ENCODE measurements at regions not wholly inside any gene's neighbourhood (a gene's known extent, or its start where the extent isn't known, plus 50 kb on each side); places are given as distances from the start of the nearest gene placed in this dataset.

GRCh38 chr13:75132701-75133695 is 349.0 kb downstream of the TBC1D4 start:
- no peak overlapping the region for H3K4me3 Mint-ChIP-seq

GRCh38 chr13:75129331-75129730 is 352.6 kb downstream of the TBC1D4 start:
- H3K27ac Mint-ChIP-seq, result no peak overlapping the region
- no peaks in the 10 kb centered on the region for H3K36me3 Mint-ChIP-seq (ENCODE audit: low read depth)
- no peaks in the 10 kb centered on the region for H3K4me1 Mint-ChIP-seq (ENCODE audit: low read depth)
- H3K9me3 Mint-ChIP-seq, result no peaks in the 10 kb centered on the region
- no peak for DNase-seq
- no peak overlapping the region for H3K4me3 Mint-ChIP-seq
- H3K27me3 Mint-ChIP-seq, result peaks cover 10% of the 10 kb centered on the region

More at GRCh38 chr13:75132701-75133695, 349.0 kb downstream of the TBC1D4 start:
- no peak for DNase-seq
- H3K36me3 Mint-ChIP-seq (ENCODE audit: low read depth), result no peaks in the 10 kb centered on the region
- H3K27ac Mint-ChIP-seq, result no peak overlapping the region
- H3K9me3 Mint-ChIP-seq, result peaks cover 5% of the 10 kb centered on the region
- H3K27me3 Mint-ChIP-seq, result peaks cover 14% of the 10 kb centered on the region
- H3K4me1 Mint-ChIP-seq (ENCODE audit: low read depth), result no peaks in the 10 kb centered on the region

GRCh38 chr13:75124415-75124814 is 357.6 kb downstream of the TBC1D4 start:
- no peak overlapping the region for H3K27ac Mint-ChIP-seq
- H3K36me3 Mint-ChIP-seq (ENCODE audit: low read depth), result no peaks in the 10 kb centered on the region
- H3K9me3 Mint-ChIP-seq, result no peaks in the 10 kb centered on the region
- no peaks in the 10 kb centered on the region for H3K4me1 Mint-ChIP-seq (ENCODE audit: low read depth)
- no peak overlapping the region for H3K4me3 Mint-ChIP-seq
- no peak for DNase-seq
- peaks cover 4% of the 10 kb centered on the region for H3K27me3 Mint-ChIP-seq

- no peak for DNase-seq
- Mint-ChIP-seq H3K27me3 (peaks cover 7% of the 10 kb centered on the region), H3K36me3 (ENCODE audit: low read depth) (no peaks in the 10 kb centered on the region), H3K27ac (no peak overlapping the region), H3K4me3 (no peak overlapping the region), H3K4me1 (ENCODE audit: low read depth) (no peaks in the 10 kb centered on the region), H3K9me3 (no peaks in the 10 kb centered on the region)
Observed at GRCh38 chr13:75123428-75123827, 358.5 kb downstream of the TBC1D4 start.

- Mint-ChIP-seq H3K27ac (no peak overlapping the region), H3K36me3 (ENCODE audit: low read depth) (no peaks in the 10 kb centered on the region), H3K4me3 (no peak overlapping the region), H3K9me3 (no peaks in the 10 kb centered on the region), H3K27me3 (peaks cover 3% of the 10 kb centered on the region), H3K4me1 (ENCODE audit: low read depth) (no peaks in the 10 kb centered on the region)
- no peak for DNase-seq
Observed at GRCh38 chr13:75120085-75120484, 361.9 kb downstream of the TBC1D4 start.

- Mint-ChIP-seq H3K27ac (no peak overlapping the region), H3K4me3 (no peak overlapping the region), H3K9me3 (peaks cover 6% of the 10 kb centered on the region), H3K27me3 (peaks cover 3% of the 10 kb centered on the region), H3K4me1 (ENCODE audit: low read depth) (no peaks in the 10 kb centered on the region), H3K36me3 (ENCODE audit: low read depth) (no peaks in the 10 kb centered on the region)
- DNase-seq, result no peak
Observed at GRCh38 chr13:75115171-75115570, 366.8 kb downstream of the TBC1D4 start.

GRCh38 chr13:75103976-75104375 is 378.0 kb downstream of the TBC1D4 start:
- H3K4me3 Mint-ChIP-seq, result no peak overlapping the region
- no peaks in the 10 kb centered on the region for H3K36me3 Mint-ChIP-seq (ENCODE audit: low read depth)
- H3K4me1 Mint-ChIP-seq (ENCODE audit: low read depth), result no peaks in the 10 kb centered on the region
- H3K27ac Mint-ChIP-seq, result no peak overlapping the region
- peaks cover 9% of the 10 kb centered on the region for H3K9me3 Mint-ChIP-seq
- no peak for DNase-seq
- H3K27me3 Mint-ChIP-seq, result peaks cover 35% of the 10 kb centered on the region

GRCh38 chr13:75102001-75102716 is 379.8 kb downstream of the TBC1D4 start:
- no peak overlapping the region for H3K4me3 Mint-ChIP-seq
- no peak for DNase-seq
- H3K27ac Mint-ChIP-seq, result no peak overlapping the region
- H3K4me1 Mint-ChIP-seq (ENCODE audit: low read depth), result no peaks in the 10 kb centered on the region
- peaks cover 32% of the 10 kb centered on the region for H3K27me3 Mint-ChIP-seq
- H3K36me3 Mint-ChIP-seq (ENCODE audit: low read depth), result no peaks in the 10 kb centered on the region
- peaks cover 6% of the 10 kb centered on the region for H3K9me3 Mint-ChIP-seq

- Mint-ChIP-seq H3K36me3 (ENCODE audit: low read depth) (no peaks in the 10 kb centered on the region), H3K27me3 (peaks cover 24% of the 10 kb centered on the region), H3K9me3 (no peaks in the 10 kb centered on the region), H3K27ac (no peak overlapping the region), H3K4me1 (ENCODE audit: low read depth) (no peaks in the 10 kb centered on the region), H3K4me3 (no peak overlapping the region)
- DNase-seq, result no peak
Observed at GRCh38 chr13:75101348-75101747, 380.6 kb downstream of the TBC1D4 start.

GRCh38 chr13:75092143-75092542 is 389.8 kb downstream of the TBC1D4 start:
- no peak for DNase-seq
- H3K27me3 Mint-ChIP-seq, result peaks cover 2% of the 10 kb centered on the region
- H3K9me3 Mint-ChIP-seq, result no peaks in the 10 kb centered on the region
- H3K4me3 Mint-ChIP-seq, result no peak overlapping the region
- H3K4me1 Mint-ChIP-seq (ENCODE audit: low read depth), result peaks cover 7% of the 10 kb centered on the region
- no peak overlapping the region for H3K27ac Mint-ChIP-seq
- no peaks in the 10 kb centered on the region for H3K36me3 Mint-ChIP-seq (ENCODE audit: low read depth)

GRCh38 chr13:75091718-75092117 is 390.3 kb downstream of the TBC1D4 start:
- Mint-ChIP-seq H3K4me1 (ENCODE audit: low read depth) (peaks cover 7% of the 10 kb centered on the region), H3K27ac (no peak overlapping the region)

GRCh38 chr13:75090872-75091615 is 390.9 kb downstream of the TBC1D4 start:
- H3K9me3 Mint-ChIP-seq, result no peaks in the 10 kb centered on the region
- H3K4me3 Mint-ChIP-seq, result no peak overlapping the region
- H3K36me3 Mint-ChIP-seq (ENCODE audit: low read depth), result no peaks in the 10 kb centered on the region
- peaks cover 7% of the 10 kb centered on the region for H3K4me1 Mint-ChIP-seq (ENCODE audit: low read depth)
- H3K27ac Mint-ChIP-seq, result no peak overlapping the region
- H3K27me3 Mint-ChIP-seq, result peaks cover 2% of the 10 kb centered on the region
- no peak for DNase-seq

More at GRCh38 chr13:75091718-75092117, 390.3 kb downstream of the TBC1D4 start:
- no peak for DNase-seq
- Mint-ChIP-seq H3K27me3 (peaks cover 2% of the 10 kb centered on the region), H3K36me3 (ENCODE audit: low read depth) (no peaks in the 10 kb centered on the region), H3K4me3 (no peak overlapping the region), H3K9me3 (no peaks in the 10 kb centered on the region)

- Mint-ChIP-seq H3K27ac (no peak overlapping the region), H3K9me3 (no peaks in the 10 kb centered on the region), H3K36me3 (ENCODE audit: low read depth) (no peaks in the 10 kb centered on the region), H3K4me1 (ENCODE audit: low read depth) (peaks cover 7% of the 10 kb centered on the region), H3K4me3 (no peak overlapping the region), H3K27me3 (peaks cover 2% of the 10 kb centered on the region)
- DNase-seq, result no peak
Observed at GRCh38 chr13:75088915-75089314, 393.1 kb downstream of the TBC1D4 start.

- H3K4me3 Mint-ChIP-seq, result no peak overlapping the region
- H3K27ac Mint-ChIP-seq, result no peak overlapping the region
- peaks cover 25% of the 10 kb centered on the region for H3K27me3 Mint-ChIP-seq
- no peak for DNase-seq
- no peaks in the 10 kb centered on the region for H3K4me1 Mint-ChIP-seq (ENCODE audit: low read depth)
- H3K36me3 Mint-ChIP-seq (ENCODE audit: low read depth), result no peaks in the 10 kb centered on the region
- H3K9me3 Mint-ChIP-seq, result no peaks in the 10 kb centered on the region
Observed at GRCh38 chr13:75079226-75079625, 402.7 kb downstream of the TBC1D4 start.
